Panc1 (cell line): ENCODE measurements at regions not wholly inside any gene's neighbourhood (a gene's known extent, or its start where the extent isn't known, plus 50 kb on each side); places are given as distances from the start of the nearest gene placed in this dataset.

Experiments used
- POLR2AphosphoS5 ChIP-seq: IDR thresholded peaks from 2 replicates; pipeline ENCODE4 v1.6.1; 2012; ENCODE audit warnings: mild to moderate bottlenecking, low read depth, low read length, moderate library complexity
- SIN3A ChIP-seq: IDR thresholded peaks from 2 replicates; pipeline ENCODE4 v1.6.1; 2012; ENCODE audit warnings: low read depth, mild to moderate bottlenecking, low read length, moderate library complexity, borderline replicate concordance; ENCODE audit not compliant: insufficient read depth
- TCF7L2 ChIP-seq: IDR thresholded peaks from 2 replicates; pipeline ENCODE4 v1.6.1; 2011; ENCODE audit warnings: mild to moderate bottlenecking, low read depth, low read length, inconsistent platforms
- TF ChIP-seq, protein P1 (sequence below): fragments of 450-650 bp; IDR thresholded peaks from 2 replicates; pipeline ENCODE4 v1.5.1; 2017; ENCODE audit warnings: mild to moderate bottlenecking
- TF ChIP-seq, protein P2 (sequence below), 2 experiments: IDR thresholded peaks; 2 replicates each; pipeline ENCODE4 v1.6.1; 2011 to 2012; ENCODE audit warnings: low read depth in 2 of 2, control low read depth in 1 of 2, low read length in 1 of 2, mild to moderate bottlenecking in 1 of 2, moderate library complexity in 1 of 2; ENCODE audit not compliant: insufficient read depth in 1 of 2

DNA sequence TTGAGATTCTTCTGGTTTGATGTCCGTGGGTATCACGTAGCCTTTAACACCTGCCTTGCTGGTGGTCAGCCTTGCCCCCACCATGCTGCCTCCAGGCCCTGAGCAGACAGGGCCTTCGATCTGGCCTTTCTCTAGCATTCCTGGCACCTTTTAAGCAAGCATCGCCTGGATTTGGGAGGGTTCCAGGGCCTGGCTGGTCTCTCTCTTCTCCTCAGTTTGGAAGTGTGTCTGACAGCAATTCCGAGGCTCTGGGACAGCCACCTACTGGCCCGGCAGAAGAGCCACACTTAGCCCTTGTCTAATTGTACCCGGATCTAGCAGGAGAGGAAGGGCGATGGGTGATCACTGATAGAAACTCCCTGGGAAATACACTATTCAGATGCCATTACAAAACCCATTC lies 441.3 kb upstream of the MKI67 start:
- TF ChIP-seq, protein P1, sequence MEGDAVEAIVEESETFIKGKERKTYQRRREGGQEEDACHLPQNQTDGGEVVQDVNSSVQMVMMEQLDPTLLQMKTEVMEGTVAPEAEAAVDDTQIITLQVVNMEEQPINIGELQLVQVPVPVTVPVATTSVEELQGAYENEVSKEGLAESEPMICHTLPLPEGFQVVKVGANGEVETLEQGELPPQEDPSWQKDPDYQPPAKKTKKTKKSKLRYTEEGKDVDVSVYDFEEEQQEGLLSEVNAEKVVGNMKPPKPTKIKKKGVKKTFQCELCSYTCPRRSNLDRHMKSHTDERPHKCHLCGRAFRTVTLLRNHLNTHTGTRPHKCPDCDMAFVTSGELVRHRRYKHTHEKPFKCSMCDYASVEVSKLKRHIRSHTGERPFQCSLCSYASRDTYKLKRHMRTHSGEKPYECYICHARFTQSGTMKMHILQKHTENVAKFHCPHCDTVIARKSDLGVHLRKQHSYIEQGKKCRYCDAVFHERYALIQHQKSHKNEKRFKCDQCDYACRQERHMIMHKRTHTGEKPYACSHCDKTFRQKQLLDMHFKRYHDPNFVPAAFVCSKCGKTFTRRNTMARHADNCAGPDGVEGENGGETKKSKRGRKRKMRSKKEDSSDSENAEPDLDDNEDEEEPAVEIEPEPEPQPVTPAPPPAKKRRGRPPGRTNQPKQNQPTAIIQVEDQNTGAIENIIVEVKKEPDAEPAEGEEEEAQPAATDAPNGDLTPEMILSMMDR: no peak
- TF ChIP-seq, protein P2, sequence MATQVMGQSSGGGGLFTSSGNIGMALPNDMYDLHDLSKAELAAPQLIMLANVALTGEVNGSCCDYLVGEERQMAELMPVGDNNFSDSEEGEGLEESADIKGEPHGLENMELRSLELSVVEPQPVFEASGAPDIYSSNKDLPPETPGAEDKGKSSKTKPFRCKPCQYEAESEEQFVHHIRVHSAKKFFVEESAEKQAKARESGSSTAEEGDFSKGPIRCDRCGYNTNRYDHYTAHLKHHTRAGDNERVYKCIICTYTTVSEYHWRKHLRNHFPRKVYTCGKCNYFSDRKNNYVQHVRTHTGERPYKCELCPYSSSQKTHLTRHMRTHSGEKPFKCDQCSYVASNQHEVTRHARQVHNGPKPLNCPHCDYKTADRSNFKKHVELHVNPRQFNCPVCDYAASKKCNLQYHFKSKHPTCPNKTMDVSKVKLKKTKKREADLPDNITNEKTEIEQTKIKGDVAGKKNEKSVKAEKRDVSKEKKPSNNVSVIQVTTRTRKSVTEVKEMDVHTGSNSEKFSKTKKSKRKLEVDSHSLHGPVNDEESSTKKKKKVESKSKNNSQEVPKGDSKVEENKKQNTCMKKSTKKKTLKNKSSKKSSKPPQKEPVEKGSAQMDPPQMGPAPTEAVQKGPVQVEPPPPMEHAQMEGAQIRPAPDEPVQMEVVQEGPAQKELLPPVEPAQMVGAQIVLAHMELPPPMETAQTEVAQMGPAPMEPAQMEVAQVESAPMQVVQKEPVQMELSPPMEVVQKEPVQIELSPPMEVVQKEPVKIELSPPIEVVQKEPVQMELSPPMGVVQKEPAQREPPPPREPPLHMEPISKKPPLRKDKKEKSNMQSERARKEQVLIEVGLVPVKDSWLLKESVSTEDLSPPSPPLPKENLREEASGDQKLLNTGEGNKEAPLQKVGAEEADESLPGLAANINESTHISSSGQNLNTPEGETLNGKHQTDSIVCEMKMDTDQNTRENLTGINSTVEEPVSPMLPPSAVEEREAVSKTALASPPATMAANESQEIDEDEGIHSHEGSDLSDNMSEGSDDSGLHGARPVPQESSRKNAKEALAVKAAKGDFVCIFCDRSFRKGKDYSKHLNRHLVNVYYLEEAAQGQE (IDR thresholded peaks at IDR 0.05; ENCODE audit: insufficient read depth in 1 of 2, low read depth in 2 of 2, low read length in 1 of 2): no peak
- TF ChIP-seq TCF7L2: no peak
- no peak for TF ChIP-seq POLR2AphosphoS5
- no peak for TF ChIP-seq SIN3A
